Stimulated activated CD4-positive, alpha-beta T cell treated with anti-CD3 and anti-CD28 coated beads, Interleukin-1b, Interleukin-23, amount 100 ng/mL, for 4 hours (primary cell): ENCODE measurements at regions not wholly inside any gene's neighbourhood (a gene's known extent, or its start where the extent isn't known, plus 50 kb on each side); places are given as distances from the start of the nearest gene placed in this dataset.
"Not testable (repeated sequence)": the region's sequence is repeated elsewhere in the genome, so short reads cannot be mapped to it uniquely, and the experiment has no call there.

Source experiments
- DNase-seq, 2 donors: peaks; one replicate each; pipeline ENCODE4 v3.0.0-alpha.2; 2020; ENCODE audit warnings: low read depth in 2 of 2

DNA sequence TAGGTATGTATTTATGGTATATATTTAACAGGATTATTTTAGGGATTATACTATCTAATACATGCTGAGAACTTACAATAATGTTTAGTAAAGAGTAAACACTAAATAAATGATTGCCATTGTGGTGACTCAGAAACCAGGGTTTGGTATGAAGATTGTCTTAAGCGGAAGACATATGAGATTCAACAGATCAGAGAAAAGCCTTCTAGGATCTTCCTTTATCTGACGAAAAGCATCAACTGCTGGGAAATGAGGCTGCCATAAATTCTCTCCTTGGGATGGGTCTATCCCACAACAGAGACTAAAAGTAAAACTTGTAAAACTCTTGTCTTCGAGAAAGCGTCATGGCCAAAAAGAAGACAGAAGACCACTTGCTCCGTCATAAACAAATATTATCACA, 1352.2 kb upstream of the EPHA6 start:
- no peak for DNase-seq

DNA sequence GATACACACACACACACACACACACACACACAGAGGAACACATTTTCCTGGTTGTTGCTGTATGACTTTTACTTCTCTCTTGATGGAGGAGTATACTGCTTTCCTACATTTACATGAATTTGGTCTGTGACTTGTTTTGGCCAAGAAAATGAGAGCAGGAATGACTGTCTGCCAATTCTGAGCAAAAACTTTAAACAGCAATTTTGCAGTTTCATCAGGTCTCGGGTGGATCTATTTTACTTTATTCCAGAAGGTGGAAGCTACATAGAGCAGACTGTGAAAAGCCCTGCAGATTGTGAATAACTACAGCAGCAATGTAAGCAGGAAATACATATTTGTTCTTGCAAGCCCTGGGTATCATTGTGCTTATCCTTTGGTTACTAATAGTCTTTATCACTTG, 1350.0 kb upstream of the EPHA6 start:
- DNase-seq: no peak

DNA sequence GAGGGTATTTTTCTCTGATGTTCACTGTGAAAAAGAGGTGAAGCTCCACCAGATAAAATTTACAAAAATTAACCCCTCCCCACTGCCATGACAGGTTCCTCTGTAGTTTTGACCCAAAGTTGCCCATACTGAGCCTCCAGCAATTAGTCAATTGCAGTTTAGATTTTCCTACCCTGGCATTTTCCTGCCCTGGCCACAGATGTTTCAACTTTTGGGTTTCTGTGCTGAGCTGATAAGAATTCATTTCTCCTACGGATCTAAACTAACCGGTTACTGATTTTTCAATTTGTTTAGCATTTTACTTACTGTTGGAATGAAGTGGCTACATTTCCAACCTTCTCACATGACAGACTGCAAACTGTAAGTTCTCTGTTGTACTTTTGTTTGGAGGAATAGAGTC, 1346.1 kb upstream of the EPHA6 start:
- no peak for DNase-seq

DNA sequence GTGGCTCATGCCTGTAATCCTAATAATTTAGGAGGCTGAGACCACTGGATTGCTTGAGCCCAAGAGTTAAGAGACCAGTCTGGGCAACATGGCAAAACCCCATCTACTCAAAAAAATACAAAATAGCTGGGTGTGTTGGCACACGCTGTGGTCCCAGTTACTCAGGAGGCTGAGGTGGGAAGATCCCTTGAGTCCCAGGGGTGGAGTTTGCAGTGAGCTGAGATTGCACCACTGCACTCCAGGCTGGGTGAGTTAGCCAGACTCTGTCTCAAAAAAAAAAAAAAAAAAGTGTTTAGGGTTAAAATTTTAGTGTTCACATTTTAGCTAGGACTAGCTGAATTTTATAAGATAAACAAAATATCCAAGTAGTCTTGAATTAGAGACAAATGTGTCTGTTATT, 1340.1 kb upstream of the EPHA6 start:
- no peak for DNase-seq

DNA sequence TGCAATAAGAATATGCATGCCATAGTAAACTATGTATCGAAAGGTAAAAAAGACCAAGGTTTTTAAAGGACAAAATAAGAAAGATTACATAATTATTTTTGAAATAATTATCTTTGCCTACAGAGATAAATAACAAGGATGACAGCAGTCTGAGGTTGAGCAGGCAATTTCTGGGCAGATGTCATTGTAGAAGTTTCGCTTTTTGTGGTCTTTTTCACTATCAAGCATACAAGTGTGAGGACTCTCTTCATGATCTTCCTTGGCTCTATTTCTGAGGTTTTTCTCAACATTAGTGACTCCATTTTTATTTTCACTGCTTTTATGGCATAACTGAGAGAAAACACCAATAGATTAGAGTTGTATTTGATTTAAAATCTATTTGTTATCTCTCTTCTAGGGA, 1337.9 kb upstream of the EPHA6 start:
- DNase-seq: no peak

DNA sequence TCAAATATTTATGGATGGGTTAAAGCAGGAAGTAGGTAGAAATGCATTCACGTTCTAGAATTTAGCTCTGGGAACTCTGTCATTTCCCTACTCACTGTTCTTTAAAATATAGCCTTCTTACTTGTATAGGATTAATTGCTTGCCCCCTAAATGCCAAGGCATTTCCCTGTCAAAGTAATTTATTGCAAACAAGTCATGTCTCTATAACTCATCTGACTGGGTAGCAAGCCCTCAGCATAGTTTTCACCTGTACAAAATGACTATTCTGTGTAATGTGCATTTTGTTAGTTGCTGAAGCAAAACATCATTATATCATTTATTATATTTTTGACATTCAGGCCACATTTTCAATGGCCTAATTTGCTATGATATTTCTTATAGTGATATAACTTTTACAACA, 1308.2 kb upstream of the EPHA6 start:
- no peak for DNase-seq

DNA sequence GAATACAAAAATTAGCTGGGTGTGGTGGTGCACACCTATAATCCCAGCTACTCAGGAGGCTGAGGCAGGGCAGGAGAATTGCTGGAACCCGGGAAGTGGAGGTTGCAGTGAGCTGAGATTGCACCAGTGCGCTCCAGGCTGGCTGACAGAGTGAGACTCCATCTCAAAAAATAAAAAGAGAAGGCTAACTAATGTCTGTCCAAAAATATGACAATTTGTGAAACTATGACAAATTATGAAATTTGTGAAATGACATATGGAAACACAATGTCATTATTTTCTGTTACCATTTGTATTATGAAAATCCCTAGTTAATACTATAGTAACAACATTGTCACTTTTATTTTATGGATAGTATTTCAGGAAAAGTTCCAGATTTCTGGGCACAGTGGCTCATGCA, 1306.3 kb upstream of the EPHA6 start:
- no peak for DNase-seq

DNA sequence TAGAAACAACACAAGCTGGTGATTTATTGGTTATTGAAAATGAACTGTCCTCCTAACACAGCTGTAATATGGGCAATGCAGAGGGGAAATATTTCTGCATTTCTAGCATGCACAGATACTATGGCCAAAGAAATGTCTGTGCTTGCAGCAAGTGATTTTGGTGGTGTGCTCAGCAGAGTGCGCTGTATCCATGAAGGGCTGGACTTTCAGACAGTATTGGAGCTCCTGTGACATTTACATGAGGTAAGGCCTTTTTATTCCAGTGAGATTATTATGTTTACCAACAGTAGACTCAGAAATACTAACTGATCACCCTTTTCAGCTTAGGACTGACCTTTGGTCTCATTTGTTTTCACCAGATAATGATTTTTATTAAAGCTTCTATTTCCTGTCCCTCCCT, 1302.6 kb upstream of the EPHA6 start:
- no peak for DNase-seq

DNA sequence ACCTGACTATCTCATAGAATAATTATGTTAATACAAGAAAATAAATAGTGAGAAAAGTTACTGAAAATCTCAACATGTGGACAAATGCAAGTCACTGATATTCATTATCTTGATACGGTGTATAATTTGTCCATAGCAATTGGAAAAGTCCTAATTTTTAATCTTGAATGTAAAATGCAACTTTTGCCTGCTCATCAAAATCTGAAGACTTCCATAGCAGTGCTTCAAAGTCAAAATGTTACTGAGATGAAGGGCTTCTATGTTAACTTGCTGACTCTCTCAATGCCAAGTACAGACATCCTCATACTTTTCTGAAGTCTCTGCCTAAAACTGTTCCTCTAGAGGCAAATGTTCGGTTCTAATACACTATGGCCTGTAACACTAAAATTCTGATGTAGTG, 1300.1 kb upstream of the EPHA6 start:
- no peak for DNase-seq

DNA sequence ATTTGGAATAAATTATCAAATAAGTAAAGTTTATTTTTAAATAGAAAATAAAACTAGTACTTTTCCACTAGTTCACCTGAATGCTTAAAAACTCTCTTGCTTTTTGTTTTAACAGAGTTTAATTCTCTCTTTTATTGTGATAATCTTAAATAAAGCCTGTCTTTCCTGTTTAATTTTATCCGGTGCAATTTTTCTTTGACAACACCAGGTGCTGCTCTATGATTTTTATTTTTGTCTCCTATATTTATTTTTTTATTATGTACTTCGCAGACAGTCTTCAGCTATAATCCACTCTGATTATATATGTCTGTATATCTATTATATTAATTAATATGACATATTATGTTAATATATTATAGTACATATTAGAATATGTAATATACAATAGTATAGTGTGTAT, 1293.0 kb upstream of the EPHA6 start:
- DNase-seq: no peak

DNA sequence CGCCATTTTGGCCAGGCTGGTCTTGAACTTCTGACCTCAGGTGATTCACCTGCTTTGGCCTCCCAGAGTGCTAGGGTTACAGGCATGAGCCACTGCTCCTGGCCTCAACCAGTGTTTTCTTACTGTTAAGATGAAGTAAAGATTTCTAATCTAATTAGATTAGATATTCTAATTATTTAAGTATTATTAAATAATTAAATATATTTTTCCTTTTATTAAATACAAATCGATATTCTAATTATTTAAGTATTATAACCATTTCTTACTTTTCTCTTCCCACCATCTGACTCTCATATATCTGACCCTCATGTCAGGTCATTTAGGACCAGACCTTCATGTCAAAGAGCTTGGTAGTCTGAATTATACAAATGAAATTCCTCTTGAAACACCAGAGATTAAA, 1291.9 kb upstream of the EPHA6 start:
- no peak for DNase-seq

DNA sequence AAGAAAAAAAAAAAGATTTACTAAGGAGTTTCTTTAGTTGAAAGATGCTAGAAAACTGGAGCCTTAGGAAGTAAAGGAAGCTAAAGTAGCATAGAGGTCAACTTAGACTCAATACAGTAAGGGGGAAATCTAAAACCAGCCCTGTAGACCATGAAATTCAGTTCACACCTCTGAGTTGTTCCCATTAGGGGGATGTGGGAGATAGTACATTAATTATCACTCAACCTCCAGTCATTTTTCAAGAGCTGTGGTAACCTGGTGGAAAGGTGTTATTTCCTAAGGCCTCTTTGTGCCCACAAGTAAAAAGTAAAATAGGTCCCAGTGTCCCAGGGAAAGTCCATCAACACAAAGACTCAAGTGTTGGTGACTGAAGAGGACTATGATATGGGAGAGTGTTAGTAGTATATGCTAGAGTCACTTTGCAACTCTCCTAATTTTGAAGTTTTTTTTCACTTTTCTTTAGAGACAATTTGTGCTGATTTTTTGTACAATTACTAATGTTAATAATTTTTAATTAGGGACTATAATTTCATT, 1274.4 kb upstream of the EPHA6 start:
- no peak for DNase-seq

DNA sequence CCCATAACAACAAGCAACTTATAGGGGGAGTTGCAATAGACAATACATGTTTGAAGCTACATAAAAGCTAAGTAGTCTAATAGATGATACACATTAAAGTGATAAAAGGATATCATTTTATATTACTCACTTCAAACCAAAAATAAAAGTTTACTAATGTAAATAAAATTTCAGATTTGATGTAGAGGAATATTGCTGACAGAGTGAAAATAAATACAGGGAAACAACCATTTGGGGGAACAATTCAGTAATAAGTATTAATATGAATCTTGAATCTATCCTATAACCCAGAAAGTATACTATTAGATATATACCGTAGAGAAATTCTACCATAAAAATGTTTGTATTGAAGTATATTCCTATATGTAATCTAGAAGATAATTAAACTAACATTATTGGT, 1248.9 kb upstream of the EPHA6 start:
- no peak for DNase-seq

DNA sequence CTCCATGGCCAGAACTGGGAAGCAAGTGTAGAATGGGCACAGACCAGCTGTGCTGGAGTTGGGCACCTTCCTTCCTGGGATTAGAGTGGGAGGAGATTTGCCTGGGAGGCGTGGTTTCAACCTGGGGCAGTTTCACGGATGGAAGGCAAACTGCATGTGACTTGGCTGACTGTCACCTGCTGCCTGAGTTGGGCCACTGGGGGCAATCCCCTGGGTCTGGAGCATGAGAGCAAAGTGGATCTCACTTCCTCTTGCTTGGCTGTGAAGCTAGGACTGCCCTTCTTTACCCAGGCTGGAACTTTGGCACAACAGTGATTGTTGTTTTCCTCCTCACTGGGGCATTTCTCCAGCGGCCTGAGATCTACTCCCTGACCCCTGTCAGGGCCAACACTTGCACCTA, 1247.0 kb upstream of the EPHA6 start:
- no peak for DNase-seq

DNA sequence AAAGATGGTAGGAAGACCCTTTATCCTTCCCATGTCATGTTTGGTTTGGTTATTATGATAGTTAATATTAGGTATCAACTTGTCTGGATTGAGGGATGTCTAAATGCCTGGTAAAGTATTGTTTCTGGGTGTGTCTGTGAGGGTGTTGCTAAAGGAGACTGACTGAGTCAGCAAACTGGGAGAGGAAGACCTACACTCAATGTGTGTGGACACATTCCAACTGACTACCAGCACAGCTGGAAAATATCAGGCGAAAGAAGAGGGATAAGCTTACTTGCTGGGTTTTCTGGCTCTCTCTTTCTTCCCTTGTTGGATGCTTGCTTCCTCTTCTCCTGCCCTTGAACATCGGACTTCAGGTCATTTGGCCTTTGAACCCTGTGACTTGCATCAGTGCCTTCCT, 1227.6 kb upstream of the EPHA6 start:
- DNase-seq: no peak

DNA sequence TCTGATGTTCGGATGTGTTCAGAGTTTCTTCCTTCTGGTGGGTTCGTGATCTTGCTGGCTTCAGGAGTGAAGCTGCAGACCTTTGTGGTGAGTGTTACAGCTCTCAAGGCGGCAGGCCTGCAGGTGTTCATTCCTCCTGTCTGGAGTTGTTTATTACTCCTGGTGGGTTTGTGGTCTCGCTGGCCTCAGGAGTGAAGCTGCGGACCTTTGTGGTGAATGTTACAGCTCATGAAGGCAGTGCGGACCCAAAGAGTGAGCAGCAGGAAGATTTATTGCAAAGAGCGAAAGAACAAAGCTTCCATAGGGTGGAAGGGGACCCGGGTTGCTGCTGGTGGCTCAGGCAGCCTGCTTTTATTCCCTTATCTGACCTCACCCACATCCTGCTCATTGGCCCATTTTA, 1226.8 kb upstream of the EPHA6 start:
- DNase-seq: not testable (repeated sequence)

DNA sequence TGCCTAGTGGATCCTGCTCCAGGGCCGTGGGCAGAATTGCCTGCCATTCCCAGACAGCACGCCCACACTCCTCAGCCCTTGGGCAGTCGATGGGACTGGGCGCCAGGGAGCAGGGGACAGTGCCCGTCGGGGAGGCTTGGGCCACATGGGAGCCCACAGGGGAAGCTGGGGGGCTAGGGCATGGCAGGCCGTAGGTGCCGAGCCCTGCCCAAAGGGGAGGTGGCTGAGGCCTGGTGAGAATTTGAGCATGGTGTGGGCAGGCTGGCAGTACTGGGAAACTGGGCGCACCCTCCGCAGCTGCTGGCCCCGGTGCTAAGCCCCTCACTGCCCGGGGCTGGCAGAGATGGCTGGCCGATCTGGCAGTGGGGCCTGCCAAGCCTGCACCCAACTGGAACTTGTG, 1225.9 kb upstream of the EPHA6 start:
- no peak for DNase-seq

DNA sequence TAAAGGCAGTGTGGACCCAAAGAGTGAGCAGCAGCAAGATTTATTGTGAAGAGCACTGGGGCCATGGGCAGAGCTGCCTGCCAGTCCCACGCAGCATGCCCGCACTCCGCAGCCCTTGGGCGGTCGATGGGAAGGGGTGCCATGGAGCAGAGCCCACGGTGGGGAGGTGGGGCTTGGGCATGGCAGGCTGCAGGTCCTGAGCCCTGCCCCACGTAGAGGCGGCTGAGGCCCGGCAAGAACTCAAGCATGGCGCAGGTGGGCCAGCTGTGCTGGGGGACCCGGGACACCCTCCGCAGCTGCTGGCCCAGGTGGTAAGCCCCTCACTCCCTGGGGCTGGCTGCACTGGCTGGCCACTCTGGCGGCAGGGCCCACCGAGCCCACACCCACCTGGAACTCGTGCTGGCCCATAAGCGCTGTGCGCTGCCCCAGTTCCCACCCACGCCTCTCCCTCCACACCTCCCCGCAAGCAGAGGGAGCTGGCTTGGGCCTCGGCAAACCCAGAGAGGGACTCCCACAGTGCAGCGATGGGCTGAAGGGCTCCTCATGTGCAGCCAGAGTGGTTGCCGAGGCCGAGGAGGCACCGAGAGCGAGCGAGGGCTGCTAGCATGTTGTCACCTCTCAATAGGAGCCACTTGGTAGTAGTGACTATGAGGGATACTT, 1218.8 kb upstream of the EPHA6 start:
- no peak for DNase-seq

DNA sequence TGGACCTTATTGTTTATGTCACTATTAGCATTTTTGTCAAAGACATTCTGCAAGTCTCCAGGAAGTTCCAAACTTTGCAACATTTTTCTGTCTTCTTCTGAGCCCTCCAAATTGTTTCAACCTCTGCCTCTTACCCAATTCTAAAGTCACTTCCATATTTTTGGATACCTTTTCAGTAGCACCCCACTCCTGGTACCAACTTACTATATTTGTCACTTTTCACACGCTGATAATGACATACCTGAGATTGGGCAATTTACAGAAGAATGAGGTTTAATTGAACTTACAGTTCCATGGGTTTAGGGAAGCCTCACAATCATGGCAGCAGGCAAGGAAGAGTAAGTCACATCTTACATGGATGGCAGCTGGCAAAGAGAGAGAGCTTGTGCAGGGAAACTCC, 1206.5 kb upstream of the EPHA6 start:
- DNase-seq: no peak

DNA sequence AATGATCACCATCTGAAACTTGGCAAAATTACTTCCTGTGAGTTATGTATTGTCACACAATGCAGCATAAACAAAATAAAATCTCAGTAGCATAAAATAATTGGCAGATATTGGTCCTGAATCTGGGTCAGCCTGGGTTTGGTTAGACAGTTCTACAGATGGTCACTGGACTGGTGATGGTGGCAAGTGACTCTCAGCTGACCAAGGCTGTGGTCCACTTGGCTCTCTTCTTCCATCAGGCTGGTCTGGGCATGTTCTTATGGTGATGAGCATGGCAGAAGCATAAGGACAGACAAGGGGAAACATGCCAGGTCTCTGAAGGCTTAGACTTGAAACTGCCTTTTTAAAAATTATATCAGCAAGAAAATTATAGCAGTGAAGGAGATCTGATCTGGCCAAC, 1205.0 kb upstream of the EPHA6 start:
- DNase-seq: no peak

DNA sequence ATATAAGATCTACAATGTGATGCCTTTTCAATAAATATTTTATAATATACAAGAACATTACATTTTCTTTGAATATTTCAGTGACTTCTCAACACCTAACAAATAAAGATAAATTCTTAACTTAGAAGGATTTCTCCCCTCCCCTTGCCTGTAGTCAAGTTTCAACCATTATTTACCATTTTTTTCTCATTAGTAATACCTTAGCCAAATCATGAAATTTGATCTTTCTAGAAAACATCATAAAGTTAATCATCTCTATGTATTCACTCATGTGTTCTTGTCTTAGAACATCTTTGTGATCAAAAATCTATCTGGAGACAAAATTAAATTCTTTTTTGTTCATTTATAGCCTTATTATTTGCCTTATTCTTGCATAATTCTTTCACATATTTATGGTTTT, 1201.8 kb upstream of the EPHA6 start:
- DNase-seq: no peak

DNA sequence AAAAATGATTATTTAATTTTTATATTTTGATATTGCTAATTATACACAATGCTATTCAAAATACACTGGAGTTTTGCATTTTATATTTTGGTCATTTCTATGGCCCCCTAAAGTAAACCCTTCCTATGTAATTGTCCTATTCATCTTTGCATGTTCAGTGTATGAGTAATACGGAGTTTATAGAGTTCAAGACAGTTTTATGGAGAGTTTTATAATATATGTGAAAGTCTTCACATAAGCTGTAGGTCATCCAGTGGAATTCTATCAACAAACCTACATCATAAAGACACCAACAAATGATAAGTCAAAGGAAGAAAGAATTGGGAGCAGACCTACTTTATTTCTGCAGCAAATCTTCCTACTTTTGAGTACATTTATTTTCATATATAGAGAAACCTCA, 1200.4 kb upstream of the EPHA6 start:
- DNase-seq: no peak

DNA sequence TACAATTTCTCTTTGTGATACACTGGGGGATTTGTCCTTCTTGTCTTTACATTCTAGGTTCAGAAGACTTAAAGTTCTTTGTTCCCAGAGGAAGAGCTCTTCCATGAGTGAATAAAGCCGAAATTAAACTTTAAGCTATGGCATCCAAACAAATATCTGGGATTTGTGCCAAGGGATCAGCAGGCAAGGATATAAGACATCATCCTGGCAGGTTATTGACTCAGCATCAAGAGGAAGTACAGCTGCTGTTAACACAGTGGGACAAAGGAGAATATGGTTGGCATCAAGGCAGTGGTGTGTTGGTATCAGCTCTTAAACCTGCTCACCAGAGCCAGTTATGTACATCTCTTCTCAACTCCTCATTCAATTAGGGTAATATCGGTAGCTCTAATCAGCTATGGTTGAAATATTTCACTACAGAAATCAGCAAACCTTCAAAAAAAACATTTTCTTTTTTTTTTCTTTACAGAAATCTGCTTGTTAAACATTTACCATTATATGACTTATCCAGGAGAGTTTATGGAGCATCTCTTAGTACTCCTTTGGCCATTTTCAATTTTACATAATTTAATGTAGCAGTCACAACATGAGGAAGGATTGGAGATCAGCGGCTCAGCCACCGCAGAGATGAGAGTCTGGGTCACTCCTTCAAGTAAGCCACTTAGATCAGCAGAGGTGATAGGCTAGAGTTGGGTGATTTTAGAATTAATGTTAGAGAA, 1198.6 kb upstream of the EPHA6 start:
- no peak for DNase-seq

DNA sequence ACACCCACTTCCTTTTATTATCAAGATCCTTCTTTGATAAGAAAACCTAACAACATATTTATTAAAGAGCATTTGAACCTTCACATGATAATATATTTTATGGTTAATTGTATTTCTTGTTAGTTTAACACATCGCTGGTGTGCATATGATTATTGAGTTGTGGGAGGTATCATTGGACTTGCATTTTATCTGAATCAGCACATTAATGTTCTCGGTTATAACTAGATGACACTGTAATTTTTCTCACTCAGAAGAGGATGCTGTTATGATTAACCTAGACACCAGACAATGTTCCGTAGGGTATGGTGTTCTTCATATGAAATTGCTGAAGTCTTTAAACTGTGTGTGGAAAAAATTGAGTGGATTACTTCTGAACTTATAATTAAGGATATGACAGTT, 1188.3 kb upstream of the EPHA6 start:
- no peak for DNase-seq
